ENCODE measurements at regions not wholly inside any gene's neighbourhood (a gene's known extent, or its start where the extent isn't known, plus 50 kb on each side); places are given as distances from the start of the nearest gene placed in this dataset.

DNA sequence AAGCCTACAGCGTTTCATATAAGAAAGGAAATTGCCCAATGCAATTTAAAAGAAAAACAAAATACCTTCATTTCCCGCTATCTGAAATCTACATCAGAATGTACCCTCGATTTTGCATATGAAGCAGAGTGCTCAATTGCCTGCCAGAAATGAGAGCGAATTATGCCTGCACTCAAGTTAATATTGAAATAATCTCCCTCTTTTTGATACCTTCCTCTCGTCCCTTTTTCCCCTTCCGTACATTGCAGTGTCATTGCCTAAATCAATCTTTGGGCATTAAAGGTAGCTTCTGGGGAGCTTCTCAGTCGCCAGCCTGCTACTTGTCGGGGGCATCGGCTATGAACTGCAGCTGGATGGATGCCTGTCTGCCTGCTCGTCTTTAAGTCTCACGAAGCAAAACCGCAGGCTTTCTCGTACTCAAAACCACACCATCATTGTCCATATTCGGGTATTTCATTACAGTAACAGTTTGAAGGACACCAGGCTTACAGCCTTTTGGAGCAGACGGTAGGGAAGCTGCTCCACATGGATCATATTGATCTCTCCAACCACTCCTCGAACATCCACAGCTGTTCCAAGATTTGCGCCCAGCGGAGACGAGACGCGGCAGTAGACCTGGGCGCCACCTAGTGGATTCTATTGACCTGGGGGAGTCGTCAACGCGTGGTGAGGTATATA lies 64.0 kb upstream of the HNRNPA3 start:
- DNase-seq: peak in 46 of 56 donors; percentile 2 to 71 (median 41)

- DNase-seq: no peak
Measured at GRCh38 chr2:177149155-177149503, 63.5 kb upstream of the HNRNPA3 start.

GRCh38 chr2:177153805-177154204 lies 58.8 kb upstream of the HNRNPA3 start:
- DNase-seq: no peak

DNA sequence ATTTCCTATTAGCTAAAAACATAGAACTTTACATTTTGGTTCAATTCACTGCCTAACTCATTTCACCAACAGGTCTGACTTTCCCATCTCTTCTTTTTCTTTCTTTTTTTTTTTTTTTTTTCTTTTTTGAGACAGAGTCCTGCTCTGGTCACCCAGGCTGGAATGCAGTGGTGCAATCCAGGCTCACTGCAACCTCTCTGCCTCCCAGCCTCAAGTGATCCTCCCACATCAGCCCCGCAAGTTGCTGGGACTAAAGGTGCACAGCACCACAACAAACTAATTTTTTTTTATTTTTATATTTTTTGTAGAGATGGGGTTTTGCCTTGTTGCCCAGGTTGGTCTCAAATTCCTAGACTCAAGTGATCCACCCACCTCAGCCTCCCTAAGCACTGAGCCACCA lies 57.8 kb upstream of the HNRNPA3 start:
- no peak for DNase-seq

GRCh38 chr2:177155631-177156030 lies 57.0 kb upstream of the HNRNPA3 start:
- DNase-seq: no peak

DNA sequence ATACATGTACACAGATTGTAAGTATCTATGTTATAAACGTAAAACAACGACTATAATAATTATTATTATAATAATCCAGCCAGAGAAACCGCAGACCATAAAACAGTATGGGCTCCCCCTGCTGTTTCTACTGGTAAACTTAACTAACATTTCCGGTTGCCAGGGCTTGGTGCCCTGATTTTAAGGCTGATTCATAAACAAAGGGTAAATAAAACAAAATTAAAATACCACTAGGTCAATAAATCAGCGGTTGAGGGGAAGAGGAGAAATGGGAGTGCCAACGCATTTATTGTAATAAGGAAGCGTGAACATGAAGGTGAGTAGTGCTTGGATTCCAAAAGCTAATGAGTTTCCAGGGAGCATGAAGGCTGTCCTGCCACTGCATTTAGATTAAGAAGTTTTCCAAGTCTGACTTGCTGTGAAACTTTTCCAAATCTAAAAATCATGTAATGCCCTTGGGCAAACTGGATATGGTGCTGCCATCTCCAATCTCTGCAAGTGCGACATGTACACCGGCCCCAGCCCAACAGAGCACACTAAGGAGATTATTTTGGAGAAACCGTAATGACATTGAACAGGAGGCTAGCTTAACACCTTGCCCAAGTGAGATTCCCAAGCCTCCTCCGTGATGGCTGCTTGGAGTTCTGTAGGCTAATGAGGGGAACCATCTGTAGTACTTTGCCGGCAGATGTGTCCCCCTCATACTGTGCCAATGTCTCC lies 50.7 kb upstream of the HNRNPA3 start:
- peak in 10 of 56 donors; percentile 4 to 62 (median 16) for DNase-seq
